Testis (tissue), 2 donors: ENCODE measurements at regions not wholly inside any gene's neighbourhood (a gene's known extent, or its start where the extent isn't known, plus 50 kb on each side); places are given as distances from the start of the nearest gene placed in this dataset.

Experiments used
- POLR2A ChIP-seq: fragments of 450-650 bp; IDR thresholded peaks from one replicate; pipeline ENCODE4 v1.6.1; 2017; ENCODE audit warnings: antibody characterized with exemption, mild to moderate bottlenecking, moderate library complexity
- TF ChIP-seq, protein P1 (sequence below), 3 experiments: fragments of 450-650 bp in 2 of 3; fragments of 200-600 bp in 1 of 3; sonication (generic) in 1 of 3; IDR thresholded peaks; one replicate each; pipeline ENCODE4 v1.5.1; 2016 to 2019; ENCODE audit warnings: antibody characterized with exemption in 3 of 3, mild to moderate bottlenecking in 2 of 3, moderate library complexity in 1 of 3

DNA sequence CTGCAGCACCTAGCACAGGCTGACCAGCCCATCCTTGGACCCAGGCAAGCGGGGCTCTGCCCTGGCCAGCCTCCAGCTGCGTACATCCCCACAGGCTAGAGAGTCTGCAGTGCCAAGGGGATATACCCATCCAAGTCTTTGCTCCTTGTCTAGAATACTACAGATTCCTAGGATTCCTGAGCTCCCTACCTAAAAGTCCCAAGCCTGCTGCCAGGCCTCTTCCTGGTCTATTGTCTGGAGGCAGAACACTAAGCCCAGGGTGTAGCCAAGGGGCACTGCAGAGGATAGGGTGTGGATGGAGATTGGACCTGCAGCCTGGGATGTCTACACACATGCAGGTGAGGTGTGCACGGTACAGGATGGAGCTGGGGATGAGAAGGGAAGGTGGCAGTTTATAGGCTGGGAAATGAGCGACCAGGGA, 90.0 kb upstream of the SIRPA start:
- TF ChIP-seq, protein P1, sequence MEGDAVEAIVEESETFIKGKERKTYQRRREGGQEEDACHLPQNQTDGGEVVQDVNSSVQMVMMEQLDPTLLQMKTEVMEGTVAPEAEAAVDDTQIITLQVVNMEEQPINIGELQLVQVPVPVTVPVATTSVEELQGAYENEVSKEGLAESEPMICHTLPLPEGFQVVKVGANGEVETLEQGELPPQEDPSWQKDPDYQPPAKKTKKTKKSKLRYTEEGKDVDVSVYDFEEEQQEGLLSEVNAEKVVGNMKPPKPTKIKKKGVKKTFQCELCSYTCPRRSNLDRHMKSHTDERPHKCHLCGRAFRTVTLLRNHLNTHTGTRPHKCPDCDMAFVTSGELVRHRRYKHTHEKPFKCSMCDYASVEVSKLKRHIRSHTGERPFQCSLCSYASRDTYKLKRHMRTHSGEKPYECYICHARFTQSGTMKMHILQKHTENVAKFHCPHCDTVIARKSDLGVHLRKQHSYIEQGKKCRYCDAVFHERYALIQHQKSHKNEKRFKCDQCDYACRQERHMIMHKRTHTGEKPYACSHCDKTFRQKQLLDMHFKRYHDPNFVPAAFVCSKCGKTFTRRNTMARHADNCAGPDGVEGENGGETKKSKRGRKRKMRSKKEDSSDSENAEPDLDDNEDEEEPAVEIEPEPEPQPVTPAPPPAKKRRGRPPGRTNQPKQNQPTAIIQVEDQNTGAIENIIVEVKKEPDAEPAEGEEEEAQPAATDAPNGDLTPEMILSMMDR (IDR thresholded peaks at IDR 0.05) = no peak
- no peak for TF ChIP-seq POLR2A
